ENCODE measurements at regions not wholly inside any gene's neighbourhood (a gene's known extent, or its start where the extent isn't known, plus 50 kb on each side); places are given as distances from the start of the nearest gene placed in this dataset.
A peak's percentile ranks its signal among the peaks of the same experiment; 100 is the strongest.

GRCh38 chr2:128380961-128381938 is 62.6 kb upstream of the HS6ST1 start:
- Histone ChIP-seq H3K4me2 (ENCODE audit: insufficient read depth, low read length) (no peak overlapping the region), H3K27ac (ENCODE audit: extremely low read depth, low read depth, low read length) (no peak overlapping the region), H2AFZ (ENCODE audit: low read depth, low read length) (no peak overlapping the region), H3K27me3 (ENCODE audit: control insufficient read depth in 2 of 2, insufficient read depth in 2 of 2, low read length in 2 of 2) (peaks cover 16 to 86% of the 10 kb centered on the region in 2 experiments; a peak in 4 of 5 replicates), H4K20me1 (replicated peaks; ENCODE audit: control insufficient read depth, insufficient read depth, low read length) (no peaks in the 10 kb centered on the region), H3K9me1 (ENCODE audit: control insufficient read depth, insufficient read depth, low read length) (no peaks in the 10 kb centered on the region), H3K36me3 (ENCODE audit: control insufficient read depth, insufficient read depth, low read length) (no peaks in the 10 kb centered on the region), H3K79me2 (ENCODE audit: control insufficient read depth, insufficient read depth, low read length) (no peaks in the 10 kb centered on the region), H3K9me3 (replicated peaks; ENCODE audit: control insufficient read depth, insufficient read depth, low read depth, low read length) (no peaks in the 10 kb centered on the region), H3K9ac (ENCODE audit: insufficient read depth in 1 of 2, low read depth in 2 of 2, low read length in 2 of 2) (peak overlapping the region in 1 of 2 experiments; percentile 35; a peak in 2 of 4 replicates), H3K4me3 (no peak overlapping the region), H3K4me1 (replicated peaks in 1 of 2; ENCODE audit: control insufficient read depth in 2 of 2, insufficient read depth in 2 of 2, low read length in 2 of 2) (peaks cover 0 to 11% of the 10 kb centered on the region in 2 experiments; a peak in 2 of 5 replicates)
- POLR2A ChIA-PET: interaction anchor here (1.1 kb wide), 1 partner anchor 15 kb away, joined by 3 read pairs; no protein-coding TSS in a partner anchor
- intact Hi-C loops (cut with micrococcal nuclease): no loop called here
- FAIRE-seq (no peak), DNase-seq (ENCODE audit: extremely low read depth in 1 of 4, low spot score in 3 of 4) (no peak), ATAC-seq (no peak; the same call in 2 of the 3 replicates)
- CTCF ChIA-PET (ENCODE audit: low intra/inter-chr PET ratio): no interaction called here
- 3% methylated on average over 17 of the region's 18 CpGs for WGBS (ENCODE audit: insufficient coverage, low coverage, missing lambda C conversion rate)
- in situ Hi-C loops (cut with MboI): no loop called here
- BruUV-seq (replicated peaks): no TSS peak
- TF ChIP-seq SREBF2 (CRISPR knock-in tag; IDR thresholded peaks at IDR 0.05) (no peak), BRCA1 (IDR thresholded peaks at IDR 0.05) (no peak), BRCA1 (CRISPR knock-in tag; IDR thresholded peaks at IDR 0.05) (no peak), NR3C1 (CRISPR knock-in tag; IDR thresholded peaks at IDR 0.05) (no peak), PURB (CRISPR knock-in tag; IDR thresholded peaks at IDR 0.05; ENCODE audit: low read depth) (no peak), MYC (IDR thresholded peaks at IDR 0.05; ENCODE audit: low read depth, low read length) (no peak), MYC (CRISPR knock-in tag; IDR thresholded peaks at IDR 0.05; ENCODE audit: borderline replicate concordance, low read depth) (no peak), ASH1L (IDR thresholded peaks at IDR 0.05; ENCODE audit: borderline replicate concordance, low read depth, partially characterized antibody) (no peak), ZZZ3 (IDR thresholded peaks at IDR 0.05) (no peak), SMARCA5 (IDR thresholded peaks at IDR 0.05) (no peak), ZNF655 (CRISPR knock-in tag; IDR thresholded peaks at IDR 0.05) (no peak), SP2 (IDR thresholded peaks at IDR 0.05; ENCODE audit: extremely low read depth, low read depth, low read length, poor library complexity, severe bottlenecking) (no peak), MAFF (IDR thresholded peaks at IDR 0.05; ENCODE audit: low read length) (no peak), RCOR1 (IDR thresholded peaks at IDR 0.05; ENCODE audit: borderline replicate concordance in 1 of 2, low read depth in 2 of 2, low read length in 2 of 2) (no peak), EZH2 (IDR thresholded peaks at IDR 0.05; ENCODE audit: borderline replicate concordance, low read depth, low read length) (no peak), ZNF699 (CRISPR knock-in tag; IDR thresholded peaks at IDR 0.05; ENCODE audit: insufficient replicate concordance) (no peak), UBTF (IDR thresholded peaks at IDR 0.05; ENCODE audit: borderline replicate concordance in 1 of 2, low read depth in 2 of 2, low read length in 2 of 2) (no peak), NEUROD1 (IDR thresholded peaks at IDR 0.05; ENCODE audit: borderline replicate concordance, low read depth, low read length, partially characterized antibody) (no peak)
